GM23338 (cell line): ENCODE measurements at regions not wholly inside any gene's neighbourhood (a gene's known extent, or its start where the extent isn't known, plus 50 kb on each side); places are given as distances from the start of the nearest gene placed in this dataset.

Source experiments
- ATAC-seq: fragments of 200-7000 bp; cut with Tn5 transposase; 3 replicates; pipeline ENCODE4 v1.9.1; 2020
- DNase-seq: peaks from one replicate; pipeline ENCODE4 v3.0.0-alpha.2; 2015; ENCODE audit warnings: low spot score
- H2AFZ ChIP-seq: fragments of 200-600 bp; sonication (generic); 2 replicates; pipeline ENCODE4 v1.8.0; 2016; ENCODE audit warnings: antibody characterized with exemption, mild to moderate bottlenecking, moderate library complexity
- H3F3A ChIP-seq: fragments of 200-600 bp; sonication (generic); replicated peaks from 2 replicates; pipeline ENCODE4 v1.8.0; 2017; ENCODE audit warnings: antibody characterized with exemption, mixed run types, low read depth
- H3K27ac ChIP-seq: fragments of 200-600 bp; sonication (generic); 2 replicates; pipeline ENCODE4 v1.6.1; 2016; ENCODE audit warnings: low read depth
- H3K27me3 ChIP-seq: fragments of 200-600 bp; sonication (generic); 2 replicates; pipeline ENCODE4 v1.8.0; 2016; ENCODE audit warnings: mild to moderate bottlenecking, mixed run types, moderate library complexity; ENCODE audit not compliant: insufficient read depth
- H3K36me3 ChIP-seq: fragments of 200-600 bp; sonication (generic); 2 replicates; pipeline ENCODE4 v1.8.0; 2016; ENCODE audit warnings: mild to moderate bottlenecking; ENCODE audit not compliant: insufficient read depth
- H3K4me1 ChIP-seq: fragments of 200-600 bp; sonication (generic); 2 replicates; pipeline ENCODE4 v1.8.0; 2016; ENCODE audit warnings: mild to moderate bottlenecking, moderate library complexity; ENCODE audit not compliant: insufficient read depth
- H3K4me2 ChIP-seq: fragments of 200-600 bp; sonication (generic); 2 replicates; pipeline ENCODE4 v1.7.1; 2017; ENCODE audit warnings: mixed run types
- H3K4me3 ChIP-seq: fragments of 200-600 bp; sonication (generic); 2 replicates; pipeline ENCODE4 v1.6.1; 2016; ENCODE audit warnings: mixed run types
- H3K79me2 ChIP-seq: fragments of 200-600 bp; sonication (generic); replicated peaks from 2 replicates; pipeline ENCODE4 v1.8.0; 2017; ENCODE audit warnings: mild to moderate bottlenecking; ENCODE audit not compliant: insufficient read depth
- H3K9me2 ChIP-seq: fragments of 200-600 bp; sonication (generic); 2 replicates; pipeline ENCODE4 v1.8.0; 2017; ENCODE audit not compliant: insufficient read depth
- H4K20me1 ChIP-seq: fragments of 200-600 bp; sonication (generic); replicated peaks from 2 replicates; pipeline ENCODE4 v1.8.0; 2017; ENCODE audit warnings: mild to moderate bottlenecking; ENCODE audit not compliant: insufficient read depth
- H3K27ac Mint-ChIP-seq: 2 replicates; pipeline ENCODE4 v1.8.0; 2020; ENCODE audit warnings: inconsistent platforms, mild to moderate bottlenecking, moderate library complexity, mixed read lengths
- H3K27me3 Mint-ChIP-seq: 3 replicates; pipeline ENCODE4 v1.8.0; 2022; ENCODE audit warnings: low read depth, mild to moderate bottlenecking, moderate library complexity, mixed read lengths, inconsistent platforms; ENCODE audit not compliant: insufficient read depth, poor library complexity
- H3K36me3 Mint-ChIP-seq: 3 replicates; pipeline ENCODE4 v1.8.0; 2021; ENCODE audit warnings: low read depth, mild to moderate bottlenecking, inconsistent platforms, moderate library complexity, mixed read lengths
- H3K4me1 Mint-ChIP-seq: 3 replicates; pipeline ENCODE4 v1.8.0; 2020; ENCODE audit warnings: mild to moderate bottlenecking, inconsistent platforms, mixed read lengths
- H3K4me3 Mint-ChIP-seq: 3 replicates; pipeline ENCODE4 v1.8.0; 2021; ENCODE audit warnings: moderate library complexity, mild to moderate bottlenecking, inconsistent platforms, mixed read lengths
- H3K9me3 Mint-ChIP-seq: 3 replicates; pipeline ENCODE4 v1.8.0; 2020; ENCODE audit warnings: moderate library complexity, mild to moderate bottlenecking, inconsistent platforms, mixed read lengths
- CTCF ChIP-seq, 2 experiments: fragments of 200-600 bp in 1 of 2; sonication (generic) in 1 of 2; conservative IDR thresholded peaks; 2 replicates each; pipeline versions ENCODE4 v1.5.1 to v1.6.1; 2016 to 2017; ENCODE audit warnings: antibody characterized with exemption in 2 of 2, low read depth in 2 of 2, mild to moderate bottlenecking in 2 of 2, moderate library complexity in 1 of 2
- ETS1 ChIP-seq: IDR thresholded peaks from 2 replicates; pipeline ENCODE4 v1.6.1; 2016; ENCODE audit warnings: antibody characterized with exemption
- EZH2phosphoT487 ChIP-seq: fragments of 200-600 bp; sonication (generic); IDR thresholded peaks from one replicate; pipeline ENCODE4 v1.8.1; 2018; ENCODE audit warnings: antibody characterized with exemption; ENCODE audit not compliant: unreplicated experiment
- REST ChIP-seq: IDR thresholded peaks from one replicate; pipeline ENCODE4 v1.6.1; 2018; ENCODE audit warnings: antibody characterized with exemption; ENCODE audit not compliant: unreplicated experiment
- STAT1 ChIP-seq: IDR thresholded peaks from one replicate; pipeline ENCODE4 v1.6.1; 2016; ENCODE audit warnings: antibody characterized with exemption; ENCODE audit not compliant: unreplicated experiment
- ZNF114 ChIP-seq: fragments of 250-450 bp; sonication (Bioruptor Pico); IDR thresholded peaks from 2 replicates; pipeline ENCODE4 v1.5.0; 2020; ENCODE audit warnings: mild to moderate bottlenecking, moderate library complexity
- ZNF331 ChIP-seq: fragments of 250-450 bp; sonication (Bioruptor Pico); IDR thresholded peaks from 2 replicates; pipeline ENCODE4 v1.5.0; 2020; ENCODE audit warnings: low read depth, mild to moderate bottlenecking, moderate library complexity
- ZNF462 ChIP-seq: fragments of 250-450 bp; sonication (Bioruptor Pico); IDR thresholded peaks from 2 replicates; pipeline ENCODE4 v1.5.0; 2020; ENCODE audit warnings: mild to moderate bottlenecking, moderate library complexity

GRCh38 chr13:50460358-50460757 lies 383.1 kb downstream of the DLEU7 start (continued):
- TF ChIP-seq REST = no peak
- no peak for TF ChIP-seq ZNF462 (CRISPR knock-in tag)
- no peak for TF ChIP-seq STAT1
- TF ChIP-seq ZNF331 (CRISPR knock-in tag) = no peak
- TF ChIP-seq ZNF114 (CRISPR knock-in tag) = no peak

GRCh38 chr13:50461189-50461588 lies 382.3 kb downstream of the DLEU7 start:
- Histone ChIP-seq H3K27ac (no peak overlapping the region), H3K4me1 (no peaks in the 10 kb centered on the region), H3K36me3 (no peaks in the 10 kb centered on the region), H3K4me3 (no peak overlapping the region), H3K9me2 (peaks cover 7% of the 10 kb centered on the region; the same call in 1 of the 2 replicates), H4K20me1 (peaks cover 2% of the 10 kb centered on the region; the same call in 1 of the 2 replicates), H3K27me3 (no peaks in the 10 kb centered on the region), H3K79me2 (no peaks in the 10 kb centered on the region), H2AFZ (no peak overlapping the region), H3K4me2 (no peak overlapping the region), H3F3A (no peaks in the 10 kb centered on the region)
- no peak overlapping the region for H3K27ac Mint-ChIP-seq
- no peaks in the 10 kb centered on the region for H3K36me3 Mint-ChIP-seq
- no peaks in the 10 kb centered on the region for H3K9me3 Mint-ChIP-seq
- no peaks in the 10 kb centered on the region for H3K4me1 Mint-ChIP-seq
- ATAC-seq (no peak), DNase-seq (no peak)
- no peak overlapping the region for H3K4me3 Mint-ChIP-seq
- no peaks in the 10 kb centered on the region for H3K27me3 Mint-ChIP-seq
- no peak for TF ChIP-seq STAT1
- no peak for TF ChIP-seq EZH2phosphoT487
- TF ChIP-seq ETS1 = no peak
- TF ChIP-seq ZNF114 (CRISPR knock-in tag) = no peak
- no peak for TF ChIP-seq CTCF (conservative IDR thresholded peaks at IDR 0.05; ENCODE audit: low read depth in 2 of 2)
